Fibroblast of skin of back (primary cell): ENCODE measurements at regions not wholly inside any gene's neighbourhood (a gene's known extent, or its start where the extent isn't known, plus 50 kb on each side); places are given as distances from the start of the nearest gene placed in this dataset.

Source experiments
- DNase-seq: peaks from one replicate; pipeline ENCODE4 v3.0.0-alpha.2; 2013

GRCh38 chr9:91161465-91162300, 200.0 kb downstream of the AUH start:
- DNase-seq = no peak

- DNase-seq = peak; percentile 70
These were observed 199.4 kb downstream of the AUH start for GRCh38 chr9:91162311-91162710.

GRCh38 chr9:91162784-91163443, 198.8 kb downstream of the AUH start:
- peak; percentile 36 for DNase-seq

GRCh38 chr9:91163444-91163772, 198.3 kb downstream of the AUH start:
- DNase-seq = no peak

GRCh38 chr9:91163773-91164471, 197.8 kb downstream of the AUH start:
- DNase-seq = no peak
